Caco-2 (cell line): ENCODE measurements at regions not wholly inside any gene's neighbourhood (a gene's known extent, or its start where the extent isn't known, plus 50 kb on each side); places are given as distances from the start of the nearest gene placed in this dataset.

Source experiments
- BruUV-seq: library from RNA; stranded (reverse); fragments of 400-500 nt; replicated peaks from 2 replicates; lab custom pipeline; 2021; lab: Mats Ljungman, UMichigan
- CTCF ChIA-PET: fragments of 300-600 bp; sonication (Branson Sonifier 250); formaldehyde crosslinking; loops from one replicate; lab custom pipeline; 2022; ENCODE audit warnings: antibody characterized with exemption; lab: Charles Lee
- POLR2A ChIA-PET: fragments of 300-600 bp; sonication (Branson Sonifier 250); formaldehyde crosslinking; loops from one replicate; lab custom pipeline; 2022; ENCODE audit warnings: antibody characterized with exemption; lab: Charles Lee
- DNase-seq, 2 experiments: peaks; one replicate each; pipeline versions ENCODE4 v3.0.0 to v3.0.0-alpha.2; 2020 to 2022
- H3K27me3 ChIP-seq: replicated peaks from 2 replicates; pipeline ENCODE4 v1.6.0; 2011; ENCODE audit warnings: low read length; ENCODE audit not compliant: control insufficient read depth, insufficient read depth
- H3K36me3 ChIP-seq: 2 replicates; pipeline ENCODE4 v1.5.1; 2011; ENCODE audit warnings: low read length; ENCODE audit not compliant: control insufficient read depth, insufficient read depth
- H3K4me1 ChIP-seq: fragments of 250-450 bp; sonication (Bioruptor Pico); 2 replicates; pipeline ENCODE4 v1.5.1; 2020; ENCODE audit warnings: mild to moderate bottlenecking
- H3K4me3 ChIP-seq: 2 replicates; pipeline ENCODE4 v1.5.1; 2011; ENCODE audit warnings: low read depth, mild to moderate bottlenecking, control low read depth, low read length
- H3K9me3 ChIP-seq: fragments of 250-450 bp; sonication (Bioruptor Pico); 2 replicates; pipeline ENCODE4 v1.5.1; 2020; ENCODE audit warnings: mild to moderate bottlenecking, moderate library complexity
- H3K27ac Mint-ChIP-seq: one replicate; pipeline ENCODE4 v1.8.0; 2022; ENCODE audit warnings: mixed read lengths; ENCODE audit not compliant: unreplicated experiment
- H3K27me3 Mint-ChIP-seq: one replicate; pipeline ENCODE4 v1.8.0; 2022; ENCODE audit warnings: mixed read lengths; ENCODE audit not compliant: insufficient read depth, unreplicated experiment
- H3K36me3 Mint-ChIP-seq: one replicate; pipeline ENCODE4 v1.8.0; 2022; ENCODE audit warnings: mild to moderate bottlenecking, mixed read lengths; ENCODE audit not compliant: insufficient read depth, unreplicated experiment
- H3K4me1 Mint-ChIP-seq: one replicate; pipeline ENCODE4 v1.8.0; 2022; ENCODE audit warnings: low read depth, mixed read lengths; ENCODE audit not compliant: unreplicated experiment
- H3K4me3 Mint-ChIP-seq: one replicate; pipeline ENCODE4 v1.8.0; 2022; ENCODE audit warnings: mild to moderate bottlenecking, moderate library complexity, mixed read lengths; ENCODE audit not compliant: unreplicated experiment
- H3K9me3 Mint-ChIP-seq: one replicate; pipeline ENCODE4 v1.8.0; 2022; ENCODE audit warnings: mixed read lengths; ENCODE audit not compliant: unreplicated experiment
- intact Hi-C: fragments of 100-400 bp; cut with micrococcal nuclease; formaldehyde crosslinking; loops from one replicate; pipeline ENCODE4 v1.10.0; 2022; ENCODE audit not compliant: unreplicated experiment
- TF ChIP-seq, protein P1 (sequence below), 2 experiments: fragments of 200-600 bp in 1 of 2; IDR thresholded peaks; 1 replicate in 1 of 2; 2 replicates in 1 of 2; pipeline versions ENCODE4 v1.5.1 to v1.8.0; 2011 to 2022; ENCODE audit warnings: antibody characterized with exemption in 1 of 2, control low read depth in 1 of 2, inconsistent platforms in 1 of 2, low read depth in 1 of 2, low read length in 1 of 2, mild to moderate bottlenecking in 1 of 2, moderate library complexity in 1 of 2; ENCODE audit not compliant: insufficient read depth in 1 of 2, severe bottlenecking in 1 of 2, unreplicated experiment in 1 of 2

DNA sequence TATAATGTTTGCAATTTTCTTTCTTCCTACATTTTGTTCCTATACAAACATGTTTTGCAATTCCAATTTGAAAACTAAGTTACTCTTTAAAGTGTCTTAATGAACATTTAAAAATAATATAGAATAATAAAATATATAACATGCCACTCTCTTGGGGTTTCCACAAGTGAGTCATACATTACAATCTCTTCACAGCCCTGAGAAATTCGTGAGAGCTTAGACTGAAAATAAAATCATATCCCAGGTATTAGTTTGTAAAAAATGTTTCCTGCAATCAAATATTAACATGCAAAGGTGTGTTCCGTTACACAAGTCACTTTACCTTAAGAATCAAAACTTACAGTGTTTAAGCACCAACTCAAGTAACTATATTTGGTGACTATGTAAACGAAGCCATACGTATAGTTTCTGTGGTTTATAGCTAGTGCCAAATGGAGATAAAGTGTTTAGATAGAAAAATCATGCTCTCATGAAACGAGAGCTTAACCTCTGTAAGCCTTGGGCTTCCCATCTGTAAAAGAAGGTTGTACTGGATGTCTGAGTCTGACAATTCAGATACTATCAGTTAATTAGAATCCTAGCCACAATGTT is 253.6 kb upstream of the ANO3 start:
- POLR2A ChIA-PET, result interaction anchor here (0.6 kb wide), 1 partner anchor 110 kb away, joined by 6 read pairs; no protein-coding TSS in a partner anchor
- Histone ChIP-seq H3K27me3 (no peaks in the 10 kb centered on the region), H3K4me1 (no peaks in the 10 kb centered on the region), H3K9me3 (no peaks in the 10 kb centered on the region), H3K4me3 (no peak overlapping the region), H3K36me3 (no peaks in the 10 kb centered on the region)
- no peak for DNase-seq
- intact Hi-C loops, result no loop called here
- TF ChIP-seq, protein P1, sequence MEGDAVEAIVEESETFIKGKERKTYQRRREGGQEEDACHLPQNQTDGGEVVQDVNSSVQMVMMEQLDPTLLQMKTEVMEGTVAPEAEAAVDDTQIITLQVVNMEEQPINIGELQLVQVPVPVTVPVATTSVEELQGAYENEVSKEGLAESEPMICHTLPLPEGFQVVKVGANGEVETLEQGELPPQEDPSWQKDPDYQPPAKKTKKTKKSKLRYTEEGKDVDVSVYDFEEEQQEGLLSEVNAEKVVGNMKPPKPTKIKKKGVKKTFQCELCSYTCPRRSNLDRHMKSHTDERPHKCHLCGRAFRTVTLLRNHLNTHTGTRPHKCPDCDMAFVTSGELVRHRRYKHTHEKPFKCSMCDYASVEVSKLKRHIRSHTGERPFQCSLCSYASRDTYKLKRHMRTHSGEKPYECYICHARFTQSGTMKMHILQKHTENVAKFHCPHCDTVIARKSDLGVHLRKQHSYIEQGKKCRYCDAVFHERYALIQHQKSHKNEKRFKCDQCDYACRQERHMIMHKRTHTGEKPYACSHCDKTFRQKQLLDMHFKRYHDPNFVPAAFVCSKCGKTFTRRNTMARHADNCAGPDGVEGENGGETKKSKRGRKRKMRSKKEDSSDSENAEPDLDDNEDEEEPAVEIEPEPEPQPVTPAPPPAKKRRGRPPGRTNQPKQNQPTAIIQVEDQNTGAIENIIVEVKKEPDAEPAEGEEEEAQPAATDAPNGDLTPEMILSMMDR (IDR thresholded peaks at IDR 0.05; ENCODE audit: insufficient read depth in 1 of 2, low read depth in 1 of 2, low read length in 1 of 2, severe bottlenecking in 1 of 2, unreplicated experiment in 1 of 2), result no peak
- BruUV-seq, result no TSS peak
- Mint-ChIP-seq H3K4me1 (peaks cover 16% of the 10 kb centered on the region), H3K4me3 (no peak overlapping the region), H3K36me3 (no peaks in the 10 kb centered on the region), H3K27ac (no peak overlapping the region), H3K27me3 (peaks cover 5% of the 10 kb centered on the region), H3K9me3 (no peaks in the 10 kb centered on the region)
- CTCF ChIA-PET, result interaction anchor here (0.6 kb wide), 1 partner anchor 252 kb away, joined by 3 read pairs; no protein-coding TSS in a partner anchor

GRCh38 chr11:26084313-26084712 is 247.6 kb upstream of the ANO3 start:
- Histone ChIP-seq H3K4me3 (no peak overlapping the region), H3K9me3 (no peaks in the 10 kb centered on the region), H3K36me3 (no peaks in the 10 kb centered on the region), H3K4me1 (no peaks in the 10 kb centered on the region), H3K27me3 (no peaks in the 10 kb centered on the region)
- H3K4me1 Mint-ChIP-seq, result peaks cover 7% of the 10 kb centered on the region
- ChIA-PET CTCF (no interaction called here), POLR2A (no interaction called here)
- H3K9me3 Mint-ChIP-seq, result no peaks in the 10 kb centered on the region
- H3K4me3 Mint-ChIP-seq, result no peak overlapping the region
- H3K27ac Mint-ChIP-seq, result no peak overlapping the region
- intact Hi-C loops, result no loop called here
- peaks cover 4% of the 10 kb centered on the region for H3K27me3 Mint-ChIP-seq
- no peaks in the 10 kb centered on the region for H3K36me3 Mint-ChIP-seq
- DNase-seq, result no peak
- TF ChIP-seq, protein P1 (IDR thresholded peaks at IDR 0.05; ENCODE audit: insufficient read depth in 1 of 2, low read depth in 1 of 2, low read length in 1 of 2, severe bottlenecking in 1 of 2, unreplicated experiment in 1 of 2), result no peak
- no TSS peak for BruUV-seq

DNA sequence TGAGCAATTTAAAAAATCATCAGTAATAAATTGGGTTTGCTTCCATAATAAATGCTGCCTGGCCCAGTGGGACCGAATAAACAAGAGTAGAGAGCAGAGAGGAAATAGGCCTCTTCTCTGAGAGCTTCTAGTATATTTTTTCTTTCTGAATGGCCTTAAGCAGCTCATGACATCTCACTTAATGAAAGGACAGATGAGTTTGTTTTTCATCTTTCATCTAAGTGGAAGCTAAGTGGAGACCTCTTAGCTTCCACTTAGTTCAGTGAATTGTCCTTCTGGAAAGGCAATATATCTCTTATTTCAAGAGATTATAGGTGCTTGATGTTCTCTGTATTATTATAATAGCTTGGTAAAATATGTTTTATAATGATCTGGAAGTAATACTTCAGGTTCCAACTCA is 245.9 kb upstream of the ANO3 start:
- intact Hi-C loops, result no loop called here
- no peak overlapping the region for H3K4me3 ChIP-seq
- DNase-seq, result no peak
- H3K27me3 ChIP-seq, result no peaks in the 10 kb centered on the region
- no peaks in the 10 kb centered on the region for H3K4me1 Mint-ChIP-seq
- peaks cover 7% of the 10 kb centered on the region for H3K27me3 Mint-ChIP-seq
- no peaks in the 10 kb centered on the region for H3K9me3 Mint-ChIP-seq
- H3K36me3 Mint-ChIP-seq, result no peaks in the 10 kb centered on the region
- TF ChIP-seq, protein P1 (IDR thresholded peaks at IDR 0.05; ENCODE audit: insufficient read depth in 1 of 2, low read depth in 1 of 2, low read length in 1 of 2, severe bottlenecking in 1 of 2, unreplicated experiment in 1 of 2), result no peak
- no peaks in the 10 kb centered on the region for H3K4me1 ChIP-seq
- no peaks in the 10 kb centered on the region for H3K9me3 ChIP-seq
- H3K27ac Mint-ChIP-seq, result no peak overlapping the region
- no peak overlapping the region for H3K4me3 Mint-ChIP-seq
- H3K36me3 ChIP-seq, result no peaks in the 10 kb centered on the region
- BruUV-seq, result no TSS peak
- POLR2A ChIA-PET, result no interaction called here
- CTCF ChIA-PET, result no interaction called here
